ENCODE measurements at regions not wholly inside any gene's neighbourhood (a gene's known extent, or its start where the extent isn't known, plus 50 kb on each side); places are given as distances from the start of the nearest gene placed in this dataset.

- no peaks in the 10 kb centered on the region for H3K27me3 ChIP-seq (ENCODE audit: control insufficient read depth, insufficient read depth, low read length)
- no peak overlapping the region for H3K4me3 ChIP-seq (ENCODE audit: low read depth in 2 of 2, low read length in 2 of 2)
- H3K36me3 ChIP-seq (ENCODE audit: control insufficient read depth, insufficient read depth, low read length) = no peaks in the 10 kb centered on the region
- ATAC-seq (no peak), DNase-seq (ENCODE audit: low read depth, low spot score) (no peak)
- TF ChIP-seq TCF7L2 (IDR thresholded peaks at IDR 0.05; ENCODE audit: low read depth, low read length) (no peak), POLR2AphosphoS5 (IDR thresholded peaks at IDR 0.05; ENCODE audit: low read depth, low read length) (no peak), SIN3A (IDR thresholded peaks at IDR 0.05; ENCODE audit: borderline replicate concordance, insufficient read depth, low read depth, low read length) (no peak), REST (IDR thresholded peaks at IDR 0.05; ENCODE audit: insufficient read depth in 1 of 2, low read depth in 2 of 2, low read length in 1 of 2) (no peak)
- TF ChIP-seq, protein P1, sequence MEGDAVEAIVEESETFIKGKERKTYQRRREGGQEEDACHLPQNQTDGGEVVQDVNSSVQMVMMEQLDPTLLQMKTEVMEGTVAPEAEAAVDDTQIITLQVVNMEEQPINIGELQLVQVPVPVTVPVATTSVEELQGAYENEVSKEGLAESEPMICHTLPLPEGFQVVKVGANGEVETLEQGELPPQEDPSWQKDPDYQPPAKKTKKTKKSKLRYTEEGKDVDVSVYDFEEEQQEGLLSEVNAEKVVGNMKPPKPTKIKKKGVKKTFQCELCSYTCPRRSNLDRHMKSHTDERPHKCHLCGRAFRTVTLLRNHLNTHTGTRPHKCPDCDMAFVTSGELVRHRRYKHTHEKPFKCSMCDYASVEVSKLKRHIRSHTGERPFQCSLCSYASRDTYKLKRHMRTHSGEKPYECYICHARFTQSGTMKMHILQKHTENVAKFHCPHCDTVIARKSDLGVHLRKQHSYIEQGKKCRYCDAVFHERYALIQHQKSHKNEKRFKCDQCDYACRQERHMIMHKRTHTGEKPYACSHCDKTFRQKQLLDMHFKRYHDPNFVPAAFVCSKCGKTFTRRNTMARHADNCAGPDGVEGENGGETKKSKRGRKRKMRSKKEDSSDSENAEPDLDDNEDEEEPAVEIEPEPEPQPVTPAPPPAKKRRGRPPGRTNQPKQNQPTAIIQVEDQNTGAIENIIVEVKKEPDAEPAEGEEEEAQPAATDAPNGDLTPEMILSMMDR (IDR thresholded peaks at IDR 0.05) = no peak
- intact Hi-C loops (cut with micrococcal nuclease; ENCODE audit: unreplicated experiment) = loop anchor here (10.0 kb wide), 1 partner anchor 137 kb away; no protein-coding TSS in a partner anchor
- in situ Hi-C loops (cut with HindIII; ENCODE audit: low pct_unique_long_range_greater_than_20kb, low sequenced_read_pairs) = no loop called here
- ChIA-PET POLR2A (no interaction called here), CTCF (no interaction called here)
- no peaks in the 10 kb centered on the region for H3K4me1 ChIP-seq (ENCODE audit: control insufficient read depth, insufficient read depth, low read length)
- no peaks in the 10 kb centered on the region; the same call in 1 of the 2 replicates for H3K9me3 ChIP-seq (ENCODE audit: control insufficient read depth, insufficient read depth, low read depth, low read length)
- no TSS peak for BruUV-seq (replicated peaks)
- H3K27ac ChIP-seq (ENCODE audit: low read length) = no peak overlapping the region
Observed at GRCh38 chr9:29437526-29437925, 1864.2 kb upstream of the C9orf72 start.

DNA sequence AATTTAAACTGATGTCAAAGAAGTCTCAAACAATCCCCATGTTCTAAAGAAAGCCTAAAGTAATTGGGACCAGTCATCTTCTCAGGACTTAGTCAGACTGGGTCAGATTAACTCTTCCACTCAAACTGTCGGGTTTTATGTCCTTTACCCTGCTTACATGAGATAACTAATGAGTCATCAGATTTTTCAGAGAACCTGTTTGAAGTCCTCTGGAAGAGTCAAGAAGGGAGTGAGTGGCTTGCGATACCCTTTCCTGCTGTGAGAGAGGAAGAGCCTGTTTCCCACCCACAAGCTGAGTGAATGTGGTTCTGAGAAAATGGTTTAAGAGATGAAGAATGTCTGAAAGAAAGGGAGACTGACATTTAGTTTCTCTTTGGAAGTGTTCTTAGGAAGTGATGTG, 1866.7 kb upstream of the C9orf72 start:
- intact Hi-C loops (cut with micrococcal nuclease; ENCODE audit: unreplicated experiment) = loop anchor here (10.0 kb wide), 1 partner anchor 135 kb away; no protein-coding TSS in a partner anchor
- Histone ChIP-seq H3K36me3 (ENCODE audit: control insufficient read depth, insufficient read depth, low read length) (no peaks in the 10 kb centered on the region), H3K9me3 (ENCODE audit: control insufficient read depth, insufficient read depth, low read depth, low read length) (peaks cover 3% of the 10 kb centered on the region; the same call in 1 of the 2 replicates), H3K4me1 (ENCODE audit: control insufficient read depth, insufficient read depth, low read length) (no peaks in the 10 kb centered on the region), H3K27ac (ENCODE audit: low read length) (no peak overlapping the region), H3K4me3 (ENCODE audit: low read depth in 2 of 2, low read length in 2 of 2) (no peak overlapping the region), H3K27me3 (ENCODE audit: control insufficient read depth, insufficient read depth, low read length) (no peaks in the 10 kb centered on the region)
- no peak for TF ChIP-seq SIN3A (IDR thresholded peaks at IDR 0.05; ENCODE audit: borderline replicate concordance, insufficient read depth, low read depth, low read length)
- no peak for TF ChIP-seq POLR2AphosphoS5 (IDR thresholded peaks at IDR 0.05; ENCODE audit: low read depth, low read length)
- TF ChIP-seq, protein P1 (IDR thresholded peaks at IDR 0.05) = no peak
- no peak for TF ChIP-seq REST (IDR thresholded peaks at IDR 0.05; ENCODE audit: insufficient read depth in 1 of 2, low read depth in 2 of 2, low read length in 1 of 2)
- TF ChIP-seq TCF7L2 (IDR thresholded peaks at IDR 0.05; ENCODE audit: low read depth, low read length) = no peak
- in situ Hi-C loops (cut with HindIII; ENCODE audit: low pct_unique_long_range_greater_than_20kb, low sequenced_read_pairs) = no loop called here
- CTCF ChIA-PET = no interaction called here
- no TSS peak for BruUV-seq (replicated peaks)
- ATAC-seq = no peak
- POLR2A ChIA-PET = no interaction called here
- DNase-seq (ENCODE audit: low read depth, low spot score) = no peak
